Anterior cingulate cortex (tissue), 58 donors: ENCODE measurements at regions not wholly inside any gene's neighbourhood (a gene's known extent, or its start where the extent isn't known, plus 50 kb on each side); places are given as distances from the start of the nearest gene placed in this dataset.
"Not testable (repeated sequence)": the region's sequence is repeated elsewhere in the genome, so short reads cannot be mapped to it uniquely, and the experiment has no call there.

Source experiments
- DNase-seq, 58 donors: peaks; one replicate each; lab custom pipeline; 2025; lab: John Stamatoyannopoulos, UW

- DNase-seq: no peak
Observed at GRCh38 chr1:104018922-104019674, 269.4 kb downstream of the AMY1C start.

- no peak for DNase-seq
Observed at GRCh38 chr1:104019675-104020049, 270.0 kb downstream of the AMY1C start.

GRCh38 chr1:104028416-104029035 is 278.8 kb downstream of the AMY1C start:
- no peak for DNase-seq

GRCh38 chr1:104029456-104029970 is 279.8 kb downstream of the AMY1C start:
- no peak for DNase-seq

- DNase-seq: no peak
Observed at GRCh38 chr1:104056786-104057185, 307.1 kb downstream of the AMY1C start.

GRCh38 chr1:104057219-104057898 is 307.7 kb downstream of the AMY1C start:
- DNase-seq: not testable (repeated sequence)

GRCh38 chr1:104061637-104062036 is 311.9 kb downstream of the AMY1C start:
- not testable (repeated sequence) for DNase-seq

- no peak for DNase-seq
Observed at GRCh38 chr1:104064399-104064798, 314.7 kb downstream of the AMY1C start.

- DNase-seq: peak in 1 of 58 donors; percentile 4
Observed at GRCh38 chr1:104072915-104073371, 323.2 kb downstream of the AMY1C start.

- peak in 1 of 58 donors; percentile 4 for DNase-seq
Observed at GRCh38 chr1:104073463-104073902, 323.8 kb downstream of the AMY1C start.

- DNase-seq: no peak
Observed at GRCh38 chr1:104082221-104082620, 332.5 kb downstream of the AMY1C start.

- no peak for DNase-seq
Observed at GRCh38 chr1:104084380-104084779, 334.7 kb downstream of the AMY1C start.

- DNase-seq: peak in 3 of 58 donors; percentile 4 to 18 (median 16)
Observed at GRCh38 chr1:104092698-104093097, 343.0 kb downstream of the AMY1C start.

- no peak for DNase-seq
Observed at GRCh38 chr1:104098837-104099236, 349.1 kb downstream of the AMY1C start.

GRCh38 chr1:104100115-104100514 is 350.4 kb downstream of the AMY1C start:
- DNase-seq: no peak

- DNase-seq: no peak
Observed at GRCh38 chr1:104105465-104105864, 355.8 kb downstream of the AMY1C start.

- DNase-seq: no peak
Observed at GRCh38 chr1:104120525-104120924, 370.8 kb downstream of the AMY1C start.

GRCh38 chr1:104121271-104121670 is 371.6 kb downstream of the AMY1C start:
- DNase-seq: no peak

- DNase-seq: no peak
Observed at GRCh38 chr1:104125266-104125665, 375.6 kb downstream of the AMY1C start.

GRCh38 chr1:104125970-104126369 is 376.3 kb downstream of the AMY1C start:
- no peak for DNase-seq

- DNase-seq: peak in 3 of 58 donors; percentile 0 to 9 (median 2)
Observed at GRCh38 chr1:104132382-104132973, 382.8 kb downstream of the AMY1C start.
